Erythroblast (primary cell): ENCODE measurements at regions not wholly inside any gene's neighbourhood (a gene's known extent, or its start where the extent isn't known, plus 50 kb on each side); places are given as distances from the start of the nearest gene placed in this dataset.

ENCODE experiments used
- GATA1 ChIP-seq: IDR thresholded peaks from 2 replicates; pipeline ENCODE4 v1.6.1; 2011; ENCODE audit warnings: low read depth, mild to moderate bottlenecking, control low read depth, low read length, moderate library complexity
- POLR2A ChIP-seq: IDR thresholded peaks from 2 replicates; pipeline ENCODE4 v1.6.1; 2011; ENCODE audit warnings: mild to moderate bottlenecking, low read length

GRCh38 chr5:157933005-157933404 lies 74.1 kb upstream of the CLINT1 start:
- TF ChIP-seq POLR2A, result no peak
- no peak for TF ChIP-seq GATA1
